GM18870 (cell line): ENCODE measurements at regions not wholly inside any gene's neighbourhood (a gene's known extent, or its start where the extent isn't known, plus 50 kb on each side); places are given as distances from the start of the nearest gene placed in this dataset.
"Not testable (repeated sequence)": the region's sequence is repeated elsewhere in the genome, so short reads cannot be mapped to it uniquely, and the experiment has no call there.

Source experiments
- ATAC-seq: cut with Tn5 transposase; IDR thresholded peaks from one replicate; pipeline ENCODE4 v1.9.1; 2021; ENCODE audit warnings: moderate library complexity; ENCODE audit not compliant: unreplicated experiment

- peak; percentile 99 for ATAC-seq
Measured at GRCh38 chr9:117936185-117937130, 232.3 kb downstream of the TLR4 start.

GRCh38 chr9:117938086-117938485 lies 233.9 kb downstream of the TLR4 start:
- ATAC-seq, result no peak

- ATAC-seq, result no peak
Measured at GRCh38 chr9:117938896-117939295, 234.7 kb downstream of the TLR4 start.

- not testable (repeated sequence) for ATAC-seq
Measured at GRCh38 chr9:117944750-117945149, 240.5 kb downstream of the TLR4 start.

GRCh38 chr9:117945286-117945685 lies 241.1 kb downstream of the TLR4 start:
- ATAC-seq, result no peak

- no peak for ATAC-seq
Measured at GRCh38 chr9:117951127-117951526, 246.9 kb downstream of the TLR4 start.

- no peak for ATAC-seq
Measured at GRCh38 chr9:117952581-117952980, 248.4 kb downstream of the TLR4 start.

- no peak for ATAC-seq
Measured at GRCh38 chr9:117957267-117957666, 253.1 kb downstream of the TLR4 start.

GRCh38 chr9:117958726-117959125 lies 254.5 kb downstream of the TLR4 start:
- no peak for ATAC-seq

- no peak for ATAC-seq
Measured at GRCh38 chr9:117963493-117964090, 259.4 kb downstream of the TLR4 start.

- no peak for ATAC-seq
Measured at GRCh38 chr9:117970276-117971050, 266.3 kb downstream of the TLR4 start.

GRCh38 chr9:117974108-117974507 lies 269.9 kb downstream of the TLR4 start:
- no peak for ATAC-seq

- no peak for ATAC-seq
Measured at GRCh38 chr9:117979914-117980313, 275.7 kb downstream of the TLR4 start.

GRCh38 chr9:117987945-117988344 lies 283.7 kb downstream of the TLR4 start:
- ATAC-seq, result no peak

- ATAC-seq, result no peak
Measured at GRCh38 chr9:117992006-117992405, 287.8 kb downstream of the TLR4 start.

- ATAC-seq, result no peak
Measured at GRCh38 chr9:118000581-118000980, 296.4 kb downstream of the TLR4 start.

- no peak for ATAC-seq
Measured at GRCh38 chr9:118003240-118003639, 299.0 kb downstream of the TLR4 start.

GRCh38 chr9:118008246-118008645 lies 304.0 kb downstream of the TLR4 start:
- no peak for ATAC-seq

GRCh38 chr9:118009614-118010013 lies 305.4 kb downstream of the TLR4 start:
- ATAC-seq, result no peak

- ATAC-seq, result no peak
Measured at GRCh38 chr9:118017607-118018122, 313.5 kb downstream of the TLR4 start.

- no peak for ATAC-seq
Measured at GRCh38 chr9:118023644-118024043, 319.4 kb downstream of the TLR4 start.
